ENCODE measurements at regions not wholly inside any gene's neighbourhood (a gene's known extent, or its start where the extent isn't known, plus 50 kb on each side); places are given as distances from the start of the nearest gene placed in this dataset.

GRCh38 chr3:99586701-99587100, 51.7 kb upstream of the COL8A1 start:
- no CpG with 5 or more reads among the region's 3 CpGs for WGBS (ENCODE audit: insufficient coverage)
- H3K4me3 ChIP-seq (ENCODE audit: low read length) = no peak overlapping the region
- no peaks in the 10 kb centered on the region for H3K4me1 ChIP-seq (ENCODE audit: control insufficient read depth, insufficient read depth, low read length)
- H3K36me3 ChIP-seq (ENCODE audit: control insufficient read depth, insufficient read depth, low read length) = no peaks in the 10 kb centered on the region
- H3K27ac ChIP-seq (ENCODE audit: low read length) = no peak overlapping the region
- DNase-seq = no peak
- no peaks in the 10 kb centered on the region for H3K27me3 ChIP-seq (ENCODE audit: control insufficient read depth, insufficient read depth, low read length)
- no peaks in the 10 kb centered on the region for H3K9me3 ChIP-seq (replicated peaks; ENCODE audit: control insufficient read depth, low read depth, low read length)

GRCh38 chr3:99579965-99580364, 58.4 kb upstream of the COL8A1 start:
- Histone ChIP-seq H3K4me1 (ENCODE audit: control insufficient read depth, insufficient read depth, low read length) (no peaks in the 10 kb centered on the region), H3K9me3 (replicated peaks; ENCODE audit: control insufficient read depth, low read depth, low read length) (no peaks in the 10 kb centered on the region), H3K36me3 (ENCODE audit: control insufficient read depth, insufficient read depth, low read length) (no peaks in the 10 kb centered on the region), H3K27me3 (ENCODE audit: control insufficient read depth, insufficient read depth, low read length) (no peaks in the 10 kb centered on the region), H3K27ac (ENCODE audit: low read length) (no peak overlapping the region), H3K4me3 (ENCODE audit: low read length) (no peak overlapping the region)
- no peak for DNase-seq
- WGBS (ENCODE audit: insufficient coverage) = no CpG with 5 or more reads among the region's 3 CpGs

- Histone ChIP-seq H3K4me3 (ENCODE audit: low read length) (no peak overlapping the region), H3K27ac (ENCODE audit: low read length) (no peak overlapping the region), H3K27me3 (ENCODE audit: control insufficient read depth, insufficient read depth, low read length) (no peaks in the 10 kb centered on the region), H3K4me1 (ENCODE audit: control insufficient read depth, insufficient read depth, low read length) (no peaks in the 10 kb centered on the region), H3K36me3 (ENCODE audit: control insufficient read depth, insufficient read depth, low read length) (no peaks in the 10 kb centered on the region), H3K9me3 (replicated peaks; ENCODE audit: control insufficient read depth, low read depth, low read length) (no peaks in the 10 kb centered on the region)
- no peak for DNase-seq
- no CpG with 5 or more reads among the region's 4 CpGs for WGBS (ENCODE audit: insufficient coverage)
Measured at GRCh38 chr3:99579246-99579645, 59.1 kb upstream of the COL8A1 start.

GRCh38 chr3:99578339-99578970, 59.9 kb upstream of the COL8A1 start:
- Histone ChIP-seq H3K36me3 (ENCODE audit: control insufficient read depth, insufficient read depth, low read length) (no peaks in the 10 kb centered on the region), H3K27me3 (ENCODE audit: control insufficient read depth, insufficient read depth, low read length) (no peaks in the 10 kb centered on the region), H3K9me3 (replicated peaks; ENCODE audit: control insufficient read depth, low read depth, low read length) (no peaks in the 10 kb centered on the region), H3K4me3 (ENCODE audit: low read length) (no peak overlapping the region), H3K27ac (ENCODE audit: low read length) (no peak overlapping the region), H3K4me1 (ENCODE audit: control insufficient read depth, insufficient read depth, low read length) (no peaks in the 10 kb centered on the region)
- DNase-seq = no peak
- WGBS (ENCODE audit: insufficient coverage) = no CpG with 5 or more reads among the region's 1 CpG

- no peaks in the 10 kb centered on the region for H3K9me3 ChIP-seq (replicated peaks; ENCODE audit: control insufficient read depth, low read depth, low read length)
- no peak for DNase-seq
- H3K36me3 ChIP-seq (ENCODE audit: control insufficient read depth, insufficient read depth, low read length) = no peaks in the 10 kb centered on the region
- H3K27me3 ChIP-seq (ENCODE audit: control insufficient read depth, insufficient read depth, low read length) = no peaks in the 10 kb centered on the region
- no peak overlapping the region for H3K27ac ChIP-seq (ENCODE audit: low read length)
- WGBS (ENCODE audit: insufficient coverage) = no CpG with 5 or more reads among the region's 4 CpGs
- no peaks in the 10 kb centered on the region for H3K4me1 ChIP-seq (ENCODE audit: control insufficient read depth, insufficient read depth, low read length)
- no peak overlapping the region for H3K4me3 ChIP-seq (ENCODE audit: low read length)
Measured at GRCh38 chr3:99576904-99577559, 61.4 kb upstream of the COL8A1 start.

GRCh38 chr3:99575683-99576082, 62.7 kb upstream of the COL8A1 start:
- WGBS (ENCODE audit: insufficient coverage) = no CpG with 5 or more reads among the region's 2 CpGs
- DNase-seq = no peak
- no peak overlapping the region for H3K27ac ChIP-seq (ENCODE audit: low read length)
- H3K27me3 ChIP-seq (ENCODE audit: control insufficient read depth, insufficient read depth, low read length) = no peaks in the 10 kb centered on the region
- no peaks in the 10 kb centered on the region for H3K9me3 ChIP-seq (replicated peaks; ENCODE audit: control insufficient read depth, low read depth, low read length)
- no peaks in the 10 kb centered on the region for H3K4me1 ChIP-seq (ENCODE audit: control insufficient read depth, insufficient read depth, low read length)
- H3K36me3 ChIP-seq (ENCODE audit: control insufficient read depth, insufficient read depth, low read length) = no peaks in the 10 kb centered on the region
- no peak overlapping the region for H3K4me3 ChIP-seq (ENCODE audit: low read length)

GRCh38 chr3:99570061-99570460, 68.3 kb upstream of the COL8A1 start:
- no peak for DNase-seq
- Histone ChIP-seq H3K27me3 (ENCODE audit: control insufficient read depth, insufficient read depth, low read length) (no peaks in the 10 kb centered on the region), H3K4me3 (ENCODE audit: low read length) (no peak overlapping the region), H3K4me1 (ENCODE audit: control insufficient read depth, insufficient read depth, low read length) (no peaks in the 10 kb centered on the region), H3K36me3 (ENCODE audit: control insufficient read depth, insufficient read depth, low read length) (no peaks in the 10 kb centered on the region), H3K9me3 (replicated peaks; ENCODE audit: control insufficient read depth, low read depth, low read length) (no peaks in the 10 kb centered on the region), H3K27ac (ENCODE audit: low read length) (no peak overlapping the region)
- no CpG with 5 or more reads among the region's 1 CpG for WGBS (ENCODE audit: insufficient coverage)

- no CpG with 5 or more reads among the region's 1 CpG for WGBS (ENCODE audit: insufficient coverage)
- H3K9me3 ChIP-seq (replicated peaks; ENCODE audit: control insufficient read depth, low read depth, low read length) = no peaks in the 10 kb centered on the region
Measured at GRCh38 chr3:99568663-99569335, 69.6 kb upstream of the COL8A1 start.

GRCh38 chr3:99565331-99565730, 73.1 kb upstream of the COL8A1 start:
- Histone ChIP-seq H3K9me3 (replicated peaks; ENCODE audit: control insufficient read depth, low read depth, low read length) (no peaks in the 10 kb centered on the region), H3K4me3 (ENCODE audit: low read length) (no peak overlapping the region), H3K36me3 (ENCODE audit: control insufficient read depth, insufficient read depth, low read length) (no peaks in the 10 kb centered on the region), H3K4me1 (ENCODE audit: control insufficient read depth, insufficient read depth, low read length) (no peaks in the 10 kb centered on the region), H3K27ac (ENCODE audit: low read length) (no peak overlapping the region), H3K27me3 (ENCODE audit: control insufficient read depth, insufficient read depth, low read length) (no peaks in the 10 kb centered on the region)
- DNase-seq = no peak
- no CpG with 5 or more reads among the region's 3 CpGs for WGBS (ENCODE audit: insufficient coverage)

More at GRCh38 chr3:99568663-99569335, 69.6 kb upstream of the COL8A1 start:
- Histone ChIP-seq H3K27me3 (ENCODE audit: control insufficient read depth, insufficient read depth, low read length) (no peaks in the 10 kb centered on the region), H3K36me3 (ENCODE audit: control insufficient read depth, insufficient read depth, low read length) (no peaks in the 10 kb centered on the region), H3K4me1 (ENCODE audit: control insufficient read depth, insufficient read depth, low read length) (no peaks in the 10 kb centered on the region), H3K4me3 (ENCODE audit: low read length) (no peak overlapping the region), H3K27ac (ENCODE audit: low read length) (no peak overlapping the region)
- no peak for DNase-seq

GRCh38 chr3:99562990-99563607, 75.3 kb upstream of the COL8A1 start:
- no peaks in the 10 kb centered on the region for H3K27me3 ChIP-seq (ENCODE audit: control insufficient read depth, insufficient read depth, low read length)
- no peak overlapping the region for H3K4me3 ChIP-seq (ENCODE audit: low read length)
- DNase-seq = no peak
- H3K9me3 ChIP-seq (replicated peaks; ENCODE audit: control insufficient read depth, low read depth, low read length) = no peaks in the 10 kb centered on the region
- no peak overlapping the region for H3K27ac ChIP-seq (ENCODE audit: low read length)
- no CpG with 5 or more reads among the region's 1 CpG for WGBS (ENCODE audit: insufficient coverage)
- H3K36me3 ChIP-seq (ENCODE audit: control insufficient read depth, insufficient read depth, low read length) = no peaks in the 10 kb centered on the region
- H3K4me1 ChIP-seq (ENCODE audit: control insufficient read depth, insufficient read depth, low read length) = no peaks in the 10 kb centered on the region
